Muscle layer of duodenum (tissue), 2 donors: ENCODE measurements at regions not wholly inside any gene's neighbourhood (a gene's known extent, or its start where the extent isn't known, plus 50 kb on each side); places are given as distances from the start of the nearest gene placed in this dataset.
A peak's percentile ranks its signal among the peaks of the same experiment; 100 is the strongest.

Experiments
- H3K27ac ChIP-seq: one replicate; pipeline ENCODE4 v1.7.0; 2013; ENCODE audit warnings: mild to moderate bottlenecking, low read length
- H3K27me3 ChIP-seq: one replicate; pipeline ENCODE4 v1.7.0; 2013; ENCODE audit warnings: low read depth, mild to moderate bottlenecking, control low read depth, low read length
- H3K36me3 ChIP-seq, 2 donors: one replicate each; pipeline ENCODE4 v1.7.0; 2013; ENCODE audit warnings: low read length in 2 of 2, control low read depth in 1 of 2, mild to moderate bottlenecking in 1 of 2; ENCODE audit not compliant: insufficient read depth in 2 of 2, control insufficient read depth in 1 of 2
- H3K4me1 ChIP-seq, 2 donors: one replicate each; pipeline ENCODE4 v1.7.0; 2013; ENCODE audit warnings: low read length in 2 of 2, mild to moderate bottlenecking in 2 of 2, control low read depth in 1 of 2, moderate library complexity in 1 of 2; ENCODE audit not compliant: insufficient read depth in 2 of 2, control insufficient read depth in 1 of 2
- H3K4me3 ChIP-seq, 2 donors: one replicate each; pipeline ENCODE4 v1.7.0; 2013; ENCODE audit warnings: low read length in 2 of 2, low read depth in 1 of 2, mild to moderate bottlenecking in 1 of 2
- H3K9me3 ChIP-seq, 2 donors: one replicate each; pipeline ENCODE4 v1.7.0; 2013; ENCODE audit warnings: low read length in 2 of 2, control low read depth in 1 of 2, mild to moderate bottlenecking in 1 of 2; ENCODE audit not compliant: control insufficient read depth in 1 of 2
- donor health status: healthy.

DNA sequence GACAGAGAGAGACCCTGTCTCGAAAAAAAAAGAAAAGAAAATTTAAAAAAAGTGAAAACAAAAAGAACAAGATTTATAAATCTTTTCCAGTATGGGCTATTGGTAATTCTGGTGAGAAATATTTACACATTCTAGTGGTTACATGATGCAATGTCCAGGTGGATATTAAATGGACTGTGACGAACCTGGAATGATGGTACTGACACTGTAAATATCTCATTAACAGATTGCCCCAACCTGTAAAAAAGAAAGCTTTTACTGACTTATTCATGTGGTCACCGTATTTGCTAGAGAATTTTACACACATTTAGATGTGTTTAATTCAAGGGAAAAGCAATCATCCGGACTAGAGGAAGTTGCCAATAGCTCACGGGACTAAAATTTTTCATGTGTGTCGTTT lies 162.1 kb upstream of the LRIG1 start:
- H3K4me1 ChIP-seq = no peaks in the 10 kb centered on the region

DNA sequence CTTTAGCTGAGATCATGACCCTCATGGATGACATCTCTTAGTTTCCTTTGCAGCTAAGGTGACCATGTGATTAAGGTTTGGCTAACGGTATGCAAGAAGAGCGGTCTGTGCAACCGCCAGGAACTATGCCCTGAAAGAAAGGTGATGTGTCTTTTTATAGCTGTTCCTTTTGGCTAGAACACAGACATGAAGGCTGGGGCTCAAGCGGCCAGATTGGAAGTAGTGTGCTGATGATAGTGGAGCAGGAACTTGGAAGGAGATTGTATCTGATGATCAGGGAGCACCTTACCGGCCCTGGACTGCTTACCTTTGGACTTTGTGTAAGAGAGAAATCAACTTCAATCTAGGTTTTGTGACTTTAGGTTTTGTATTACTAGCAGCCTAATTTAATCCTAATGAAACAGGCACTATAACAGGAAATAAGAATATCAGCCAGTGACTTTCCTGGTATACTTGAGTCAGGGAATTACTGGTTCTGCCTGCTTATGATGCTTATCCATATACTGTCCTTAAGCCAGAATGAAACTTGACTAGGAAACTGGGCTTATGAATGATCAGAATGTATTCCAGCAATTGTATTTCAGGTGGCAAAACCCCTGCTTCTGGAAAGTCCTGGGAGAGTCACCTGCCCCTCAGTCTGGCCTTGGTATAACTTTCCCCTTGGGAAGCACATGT lies 164.3 kb upstream of the LRIG1 start:
- no peaks in the 10 kb centered on the region for H3K4me1 ChIP-seq

More for the DNA sequence above, 162.1 kb upstream of the LRIG1 start:
- no peak overlapping the region for H3K27ac ChIP-seq
- no peaks in the 10 kb centered on the region for H3K36me3 ChIP-seq
- no peak overlapping the region for H3K4me3 ChIP-seq
- H3K9me3 ChIP-seq = no peaks in the 10 kb centered on the region
- no peaks in the 10 kb centered on the region for H3K27me3 ChIP-seq

DNA sequence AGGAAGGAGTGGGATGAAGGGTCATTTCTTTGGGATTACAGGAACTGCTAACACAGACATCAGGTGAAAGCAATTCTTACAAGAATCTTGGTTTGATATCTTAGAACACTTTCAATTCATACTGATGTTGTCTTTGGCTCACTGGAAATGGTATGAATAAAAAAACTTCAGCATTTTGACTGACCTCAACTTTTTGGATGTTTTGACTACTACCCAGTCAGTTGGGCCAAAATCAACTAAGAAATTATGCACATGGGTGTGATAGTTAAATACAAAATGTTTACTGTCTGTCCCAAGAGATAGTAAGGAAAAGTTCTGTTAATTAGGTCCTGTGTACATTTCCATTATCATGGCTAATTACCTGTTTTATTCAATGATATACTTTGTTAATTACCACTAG lies 165.5 kb upstream of the LRIG1 start:
- no peaks in the 10 kb centered on the region for H3K4me1 ChIP-seq
- no peaks in the 10 kb centered on the region for H3K27me3 ChIP-seq
- H3K9me3 ChIP-seq = no peaks in the 10 kb centered on the region
- no peak overlapping the region for H3K27ac ChIP-seq
- no peak overlapping the region for H3K4me3 ChIP-seq
- H3K36me3 ChIP-seq = no peaks in the 10 kb centered on the region

More for the DNA sequence above, 164.3 kb upstream of the LRIG1 start:
- no peaks in the 10 kb centered on the region for H3K9me3 ChIP-seq
- H3K36me3 ChIP-seq = no peaks in the 10 kb centered on the region
- no peak overlapping the region for H3K27ac ChIP-seq
- H3K4me3 ChIP-seq = no peak overlapping the region
- H3K27me3 ChIP-seq = no peaks in the 10 kb centered on the region

DNA sequence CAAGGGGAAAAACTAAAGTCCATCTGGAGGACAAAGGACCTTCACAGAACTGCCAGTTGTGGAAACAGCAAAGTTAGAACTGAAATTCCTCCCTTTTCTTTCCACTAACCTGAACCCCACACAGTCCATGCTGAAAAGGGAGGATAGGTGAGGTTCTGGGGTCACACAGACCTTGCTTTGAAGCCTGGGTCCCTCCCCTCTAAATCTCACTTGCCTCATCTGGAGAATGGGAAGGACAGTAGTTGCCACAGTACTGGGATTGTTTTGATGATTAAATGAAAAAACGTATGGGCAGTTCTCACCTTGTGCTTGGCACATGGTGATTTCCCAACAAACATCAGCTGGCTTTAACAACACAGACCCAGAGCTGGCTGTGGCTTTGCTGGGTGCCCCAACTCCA lies 166.4 kb upstream of the LRIG1 start:
- H3K4me1 ChIP-seq = no peaks in the 10 kb centered on the region
- H3K4me3 ChIP-seq = no peak overlapping the region
- H3K9me3 ChIP-seq = no peaks in the 10 kb centered on the region
- H3K27ac ChIP-seq = no peak overlapping the region
- H3K36me3 ChIP-seq = no peaks in the 10 kb centered on the region
- no peaks in the 10 kb centered on the region for H3K27me3 ChIP-seq

DNA sequence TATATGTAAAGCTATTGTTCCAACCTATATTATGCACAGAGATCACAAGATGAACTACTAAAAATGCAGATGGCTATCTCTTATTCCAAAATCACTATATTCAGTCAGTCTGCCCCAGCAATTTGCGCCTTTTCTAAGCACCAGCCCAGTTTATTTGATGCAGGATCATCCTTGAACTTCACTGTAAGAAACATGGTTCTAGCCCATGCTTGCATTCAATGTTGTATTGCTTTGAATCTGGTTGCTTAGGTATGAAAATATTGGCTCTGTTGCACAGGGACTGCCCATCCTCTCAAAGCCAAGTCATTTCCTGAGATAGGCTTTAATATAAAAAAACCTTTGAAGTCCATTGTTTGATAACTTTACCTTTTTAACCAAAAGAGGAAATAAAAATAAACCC lies 170.5 kb upstream of the LRIG1 start:
- H3K27ac ChIP-seq = no peak overlapping the region
- no peaks in the 10 kb centered on the region for H3K9me3 ChIP-seq
- no peaks in the 10 kb centered on the region for H3K4me1 ChIP-seq
- H3K27me3 ChIP-seq = no peaks in the 10 kb centered on the region
- H3K36me3 ChIP-seq = no peaks in the 10 kb centered on the region
- H3K4me3 ChIP-seq = no peak overlapping the region

DNA sequence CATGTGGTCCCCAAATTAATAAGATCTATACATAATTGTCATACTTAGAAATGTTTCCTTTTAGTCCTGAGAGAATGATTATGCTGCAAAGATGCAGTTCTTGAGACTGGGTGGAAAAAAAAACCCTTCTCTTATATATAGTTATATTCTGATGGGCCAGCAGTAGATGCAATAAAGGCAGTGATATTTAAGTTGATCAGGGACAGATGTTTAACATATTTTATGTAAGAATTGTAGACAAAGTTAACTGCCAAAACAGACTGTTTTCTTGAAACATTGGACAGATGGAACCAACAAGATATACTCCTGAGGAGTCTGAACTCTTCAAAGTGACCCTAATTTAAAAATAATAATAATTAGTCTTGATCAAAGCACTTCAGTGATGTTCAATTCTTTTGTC lies 172.0 kb upstream of the LRIG1 start:
- Histone ChIP-seq H3K9me3 (no peaks in the 10 kb centered on the region), H3K4me1 (no peaks in the 10 kb centered on the region), H3K27ac (no peak overlapping the region), H3K36me3 (no peaks in the 10 kb centered on the region), H3K4me3 (no peak overlapping the region), H3K27me3 (no peaks in the 10 kb centered on the region)

DNA sequence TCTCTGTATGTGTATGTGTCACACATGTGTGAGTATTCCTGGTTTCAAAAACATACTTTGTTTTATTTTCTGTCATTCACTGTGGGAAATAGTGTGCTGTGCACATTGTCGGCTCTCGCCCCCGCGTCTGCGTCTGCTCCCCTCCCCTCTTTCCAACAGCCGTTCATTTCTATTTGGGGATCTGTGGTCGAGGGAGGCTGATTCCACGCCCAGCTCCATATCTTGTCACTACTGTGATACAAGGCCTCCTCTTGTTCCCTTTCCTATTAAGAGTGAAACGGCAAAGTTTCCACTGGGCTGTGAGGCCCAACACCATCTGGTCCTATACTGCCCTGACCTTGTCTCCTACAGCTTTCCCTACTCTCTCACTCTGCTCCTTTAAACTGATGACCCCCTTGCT lies 172.5 kb upstream of the LRIG1 start:
- no peak overlapping the region for H3K27ac ChIP-seq
- H3K36me3 ChIP-seq = no peaks in the 10 kb centered on the region
- H3K27me3 ChIP-seq = no peaks in the 10 kb centered on the region
- no peaks in the 10 kb centered on the region for H3K4me1 ChIP-seq
- no peak overlapping the region for H3K4me3 ChIP-seq
- H3K9me3 ChIP-seq = no peaks in the 10 kb centered on the region

DNA sequence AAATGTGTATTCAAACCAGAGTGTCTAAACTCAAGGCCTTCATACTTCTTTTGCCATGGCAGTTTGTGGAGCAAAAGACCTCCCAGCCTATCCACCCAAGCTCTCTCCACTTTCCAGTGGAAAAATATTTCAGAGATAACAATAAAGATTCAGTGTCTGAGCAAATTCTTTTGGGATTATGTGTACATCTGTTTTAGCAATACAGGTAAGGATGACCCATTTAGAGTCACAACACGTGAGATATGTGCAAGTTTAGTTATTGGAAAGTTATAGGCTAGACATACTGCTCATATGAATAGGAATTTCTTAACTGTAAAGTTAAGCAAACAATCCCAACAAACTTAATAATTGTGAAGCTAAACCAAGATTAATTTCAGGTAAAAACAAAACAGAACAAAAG lies 174.5 kb upstream of the LRIG1 start:
- Histone ChIP-seq H3K36me3 (no peaks in the 10 kb centered on the region), H3K4me3 (no peak overlapping the region), H3K27ac (no peak overlapping the region), H3K27me3 (no peaks in the 10 kb centered on the region), H3K9me3 (peaks cover 0 to 3% of the 10 kb centered on the region in 2 donors), H3K4me1 (no peaks in the 10 kb centered on the region)

DNA sequence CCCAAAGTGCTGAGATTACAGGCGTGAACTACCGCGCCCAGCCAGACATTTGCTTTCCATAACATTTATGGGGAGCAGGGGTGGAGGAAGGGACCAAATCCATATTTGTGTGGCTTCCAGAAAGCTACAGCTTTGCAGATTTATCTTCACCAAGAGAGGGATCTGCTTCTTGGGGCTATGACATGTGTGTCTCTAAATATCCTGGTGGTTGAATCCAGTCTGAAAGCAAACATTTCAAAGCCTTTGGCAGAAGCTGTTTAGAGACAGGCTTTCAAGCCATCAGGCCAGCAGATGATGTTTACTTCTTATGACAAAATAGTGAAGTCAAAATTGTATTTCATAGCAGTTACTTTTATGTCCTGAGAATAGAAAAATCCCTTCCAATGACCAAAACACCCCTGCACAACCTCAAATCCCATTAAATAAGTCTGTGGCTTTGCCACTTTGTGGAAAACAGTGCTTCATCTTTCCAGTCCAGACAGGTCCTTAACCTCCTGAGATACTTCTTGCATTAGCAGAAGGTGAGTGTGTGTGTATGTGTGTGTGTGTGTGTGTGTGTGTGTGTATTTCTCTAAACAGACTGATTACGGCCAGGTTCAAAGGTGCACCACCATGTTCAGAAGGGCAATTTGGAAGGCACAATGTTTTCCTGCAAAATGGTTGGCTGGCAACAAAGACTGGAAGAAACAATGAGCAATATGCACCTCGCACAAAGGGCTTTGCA lies 191.4 kb upstream of the LRIG1 start:
- Histone ChIP-seq H3K9me3 (no peaks in the 10 kb centered on the region), H3K36me3 (no peaks in the 10 kb centered on the region), H3K27me3 (no peaks in the 10 kb centered on the region), H3K4me3 (no peak overlapping the region), H3K27ac (no peak overlapping the region), H3K4me1 (peaks cover 3 to 18% of the 10 kb centered on the region in 2 donors)

DNA sequence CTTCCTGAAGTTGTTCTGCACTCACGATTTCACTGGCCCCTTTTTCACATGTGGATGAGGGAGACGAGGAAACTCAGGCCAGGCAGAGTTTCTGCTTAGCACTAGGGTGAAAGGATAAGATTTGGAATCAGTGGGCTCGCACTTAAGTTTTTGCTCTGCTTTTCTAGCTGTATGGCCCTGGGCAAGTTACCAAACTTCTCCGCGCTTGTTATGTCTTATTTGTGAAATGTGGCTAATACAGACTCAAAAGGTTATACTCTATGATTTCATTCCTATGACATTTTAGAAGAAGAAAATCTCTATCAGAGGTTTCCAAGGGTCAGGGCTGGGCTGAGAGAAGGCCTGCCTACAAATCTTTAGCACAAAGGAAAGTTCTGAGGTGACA lies 191.9 kb upstream of the LRIG1 start:
- Histone ChIP-seq H3K9me3 (no peaks in the 10 kb centered on the region), H3K4me3 (no peak overlapping the region), H3K27me3 (no peaks in the 10 kb centered on the region), H3K27ac (no peak overlapping the region), H3K4me1 (peaks cover 3 to 18% of the 10 kb centered on the region in 2 donors), H3K36me3 (no peaks in the 10 kb centered on the region)

DNA sequence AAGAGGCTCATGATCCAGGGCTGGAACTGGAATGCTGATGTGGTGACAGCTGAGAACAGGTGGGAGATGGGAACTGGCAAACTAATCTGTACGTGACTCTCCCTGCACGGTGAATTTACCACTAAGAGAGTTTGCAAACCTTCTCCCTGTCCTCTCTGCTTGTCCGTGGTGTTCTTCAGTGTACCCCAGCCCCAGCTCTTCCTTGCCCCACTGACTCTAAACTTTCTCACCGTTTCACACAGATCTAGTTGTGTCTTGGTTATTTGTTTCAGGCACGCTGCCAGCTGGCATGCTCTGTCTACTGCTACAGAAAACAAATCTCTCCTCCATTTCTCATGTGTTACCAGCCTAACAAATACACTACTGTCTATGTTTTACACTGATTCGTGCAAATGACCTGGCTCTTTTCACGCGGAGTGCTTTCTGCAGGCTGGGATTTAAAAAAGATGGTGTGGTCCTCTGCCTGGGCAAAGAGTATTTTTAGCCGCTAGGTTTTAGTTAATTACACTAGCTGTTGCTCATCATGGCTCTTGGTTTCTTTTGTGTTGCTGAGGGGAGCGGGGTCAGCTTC lies 192.7 kb upstream of the LRIG1 start:
- peak overlapping the region in 1 of 2 donors; percentile 6 for H3K4me3 ChIP-seq
- H3K36me3 ChIP-seq = no peaks in the 10 kb centered on the region
- H3K4me1 ChIP-seq = peaks cover 3 to 18% of the 10 kb centered on the region in 2 donors
- no peak overlapping the region for H3K27ac ChIP-seq
- no peaks in the 10 kb centered on the region for H3K27me3 ChIP-seq
- H3K9me3 ChIP-seq = no peaks in the 10 kb centered on the region
